ENCODE measurements at regions not wholly inside any gene's neighbourhood (a gene's known extent, or its start where the extent isn't known, plus 50 kb on each side); places are given as distances from the start of the nearest gene placed in this dataset.
"Not testable (repeated sequence)": the region's sequence is repeated elsewhere in the genome, so short reads cannot be mapped to it uniquely, and the experiment has no call there.

DNA sequence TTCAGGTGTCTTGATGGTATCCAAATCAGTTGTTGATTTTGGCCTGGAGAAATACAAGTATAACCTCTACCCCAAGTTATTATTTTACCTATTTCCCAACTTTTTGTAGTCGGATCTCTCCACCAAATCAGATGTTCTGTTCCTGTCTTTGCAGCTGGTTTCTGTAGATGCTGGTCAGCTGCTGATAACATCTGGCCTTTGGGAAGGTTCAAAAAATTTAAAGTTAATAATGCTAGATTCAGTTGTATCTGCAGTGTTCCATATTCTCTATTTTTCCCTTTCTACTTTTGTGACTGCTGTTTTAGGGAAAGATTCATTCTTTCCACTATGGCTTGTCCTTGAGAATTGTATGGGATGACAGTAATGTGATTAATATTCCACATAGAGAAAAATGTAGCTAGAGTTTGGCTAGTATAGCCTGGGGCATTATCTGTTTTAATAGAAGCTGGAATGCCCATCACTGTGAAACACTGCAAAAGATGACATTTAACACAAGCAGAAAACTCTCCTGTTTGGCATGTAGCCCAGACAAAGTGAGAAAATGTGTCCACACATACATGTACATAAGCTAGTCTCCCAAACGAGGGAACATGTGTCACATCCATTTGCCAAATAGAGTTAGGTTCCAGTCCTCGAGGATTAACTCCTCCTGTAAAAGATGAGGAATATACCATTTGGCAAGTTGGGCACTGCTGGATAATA is 99.2 kb downstream of the ZNF100 start:
- H3K4me1 ChIP-seq (ENCODE audit: control insufficient read depth, insufficient read depth, low read length); H3K27me3 ChIP-seq (ENCODE audit: control insufficient read depth in 1 of 2, insufficient read depth in 2 of 2, low read length in 2 of 2); H3K4me3 ChIP-seq (ENCODE audit: low read length in 2 of 2); H3K9ac ChIP-seq (ENCODE audit: low read length in 2 of 2); H3K9me3 ChIP-seq (ENCODE audit: control insufficient read depth in 2 of 2, low read length in 2 of 2); H3K27ac ChIP-seq (ENCODE audit: low read length); H3K36me3 ChIP-seq (ENCODE audit: control insufficient read depth in 2 of 2, insufficient read depth in 2 of 2, low read length in 2 of 2): not testable (repeated sequence)

DNA sequence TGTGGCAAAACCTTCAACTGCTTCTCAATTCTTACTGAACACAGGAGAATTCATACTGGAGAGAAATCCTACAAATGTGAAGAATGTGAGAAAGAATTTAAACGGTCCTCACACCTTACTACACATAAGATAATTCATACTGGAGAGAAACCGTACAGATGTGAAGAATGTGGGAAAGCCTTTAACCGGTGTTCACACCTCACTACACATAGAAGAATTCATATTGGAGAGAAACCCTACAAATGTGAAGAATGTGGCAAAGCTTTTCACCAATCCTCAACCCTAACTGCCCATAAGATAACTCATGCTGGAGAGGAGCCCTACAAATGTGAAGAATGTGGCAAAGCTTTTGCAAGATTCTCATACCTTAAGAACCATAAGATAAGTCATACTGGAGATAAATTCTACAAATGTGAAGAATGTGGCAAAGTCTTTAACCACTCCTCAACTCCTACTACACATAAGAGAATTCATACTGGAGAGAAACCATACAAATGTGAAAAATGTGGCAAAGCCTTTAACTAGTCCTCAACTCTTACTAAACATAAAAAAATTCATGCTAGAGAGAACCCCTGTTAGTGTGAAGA is 111.7 kb downstream of the ZNF100 start:
- no peak overlapping the region for H3K9ac ChIP-seq (ENCODE audit: low read length in 2 of 2)
- H3K27me3 ChIP-seq (ENCODE audit: control insufficient read depth in 1 of 2, insufficient read depth in 2 of 2, low read length in 2 of 2) = no peaks in the 10 kb centered on the region
- no peak overlapping the region for H3K27ac ChIP-seq (ENCODE audit: low read length)
- H3K4me1 ChIP-seq (ENCODE audit: control insufficient read depth, insufficient read depth, low read length) = no peaks in the 10 kb centered on the region
- no peaks in the 10 kb centered on the region for H3K36me3 ChIP-seq (ENCODE audit: control insufficient read depth in 2 of 2, insufficient read depth in 2 of 2, low read length in 2 of 2)
- H3K9me3 ChIP-seq (ENCODE audit: control insufficient read depth in 2 of 2, low read length in 2 of 2) = no peaks in the 10 kb centered on the region
- no peak overlapping the region for H3K4me3 ChIP-seq (ENCODE audit: low read length in 2 of 2)

DNA sequence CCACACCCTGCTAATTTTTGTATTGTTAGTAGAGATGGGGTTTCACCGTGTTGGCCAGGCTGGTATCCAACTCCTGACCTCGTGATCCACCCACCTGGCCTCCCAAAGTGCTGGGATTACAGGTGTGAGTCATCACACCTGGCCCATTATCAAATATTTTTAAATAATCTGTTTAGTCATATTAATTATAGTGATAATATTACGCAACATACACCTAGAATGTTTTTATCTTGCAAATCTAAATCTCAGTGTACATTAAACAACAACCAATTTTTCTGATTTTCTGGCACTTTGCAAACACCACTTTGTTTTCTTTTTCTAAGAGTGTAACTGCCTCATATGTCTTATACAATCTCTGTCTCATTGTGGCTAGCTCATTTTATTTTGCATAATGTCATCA is 115.9 kb downstream of the ZNF100 start:
- not testable (repeated sequence) for H3K4me1 ChIP-seq (ENCODE audit: control insufficient read depth, insufficient read depth, low read length); H3K27ac ChIP-seq (ENCODE audit: low read length); H3K4me3 ChIP-seq (ENCODE audit: low read length in 2 of 2); H3K9ac ChIP-seq (ENCODE audit: low read length in 2 of 2); H3K36me3 ChIP-seq (ENCODE audit: control insufficient read depth in 2 of 2, insufficient read depth in 2 of 2, low read length in 2 of 2); H3K9me3 ChIP-seq (ENCODE audit: control insufficient read depth in 2 of 2, low read length in 2 of 2); H3K27me3 ChIP-seq (ENCODE audit: control insufficient read depth in 1 of 2, insufficient read depth in 2 of 2, low read length in 2 of 2)

DNA sequence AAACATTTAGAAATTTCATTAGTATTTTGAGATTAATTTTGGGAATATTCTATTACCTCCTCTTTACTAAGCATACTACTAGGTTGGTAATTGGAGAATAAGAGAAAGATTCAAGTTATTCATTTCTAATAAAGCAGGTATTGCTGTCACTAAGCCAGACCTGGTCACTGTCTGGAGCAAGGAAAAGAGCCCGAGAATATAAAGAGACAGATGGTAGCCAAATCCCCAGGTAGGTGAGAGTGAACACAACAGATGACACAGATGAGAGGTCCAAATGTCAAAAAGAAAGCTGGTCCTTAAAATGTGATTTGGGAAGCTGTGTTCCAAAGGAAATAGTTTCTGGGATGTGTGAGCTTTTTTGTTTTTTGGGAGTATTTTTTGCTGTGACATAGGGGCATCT is 128.6 kb downstream of the ZNF100 start:
- no peaks in the 10 kb centered on the region for H3K36me3 ChIP-seq (ENCODE audit: control insufficient read depth in 2 of 2, insufficient read depth in 2 of 2, low read length in 2 of 2)
- H3K4me1 ChIP-seq (ENCODE audit: control insufficient read depth, insufficient read depth, low read length) = no peaks in the 10 kb centered on the region
- H3K9ac ChIP-seq (ENCODE audit: low read length in 2 of 2) = no peak overlapping the region
- no peak overlapping the region for H3K27ac ChIP-seq (ENCODE audit: low read length)
- no peaks in the 10 kb centered on the region for H3K9me3 ChIP-seq (ENCODE audit: control insufficient read depth in 2 of 2, low read length in 2 of 2)
- no peaks in the 10 kb centered on the region for H3K27me3 ChIP-seq (ENCODE audit: control insufficient read depth in 1 of 2, insufficient read depth in 2 of 2, low read length in 2 of 2)
- H3K4me3 ChIP-seq (ENCODE audit: low read length in 2 of 2) = no peak overlapping the region

DNA sequence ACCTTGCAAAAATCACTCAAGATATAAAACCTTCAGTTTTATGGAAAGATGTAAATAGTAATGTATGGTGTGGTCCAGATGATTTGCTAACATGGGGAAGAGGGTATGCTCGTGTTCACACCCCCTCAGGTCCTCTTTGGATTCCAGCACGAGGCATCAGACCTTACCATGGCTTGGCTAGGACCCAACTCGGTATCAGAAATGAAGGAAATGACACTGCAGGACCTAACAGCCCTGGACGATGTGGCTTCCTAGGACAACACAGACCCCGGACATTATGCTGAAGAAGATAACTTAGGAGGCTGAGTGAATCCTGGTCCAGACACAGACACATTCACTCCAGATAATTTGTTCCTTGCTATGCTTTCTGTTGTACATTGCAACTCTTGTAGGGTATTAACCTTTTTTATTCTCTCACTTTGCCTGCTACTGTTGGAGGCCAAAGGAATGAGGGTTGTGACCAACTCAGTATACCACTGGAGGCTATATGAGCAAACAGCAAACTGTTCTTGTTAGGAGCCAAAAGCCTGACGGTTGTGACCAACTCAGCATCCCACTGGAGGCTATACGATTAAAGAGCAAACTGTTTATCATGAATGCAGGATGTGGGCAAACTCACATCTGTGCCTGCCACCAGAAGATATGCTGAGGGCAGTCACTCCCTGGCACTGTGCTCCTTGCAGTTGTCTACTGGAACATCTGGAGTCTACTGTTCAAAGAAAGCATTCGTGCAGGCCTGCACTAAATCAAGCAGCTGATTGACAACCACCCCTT is 121.7 kb downstream of the ZNF429 start:
- no peak overlapping the region for H3K27ac ChIP-seq (ENCODE audit: low read length)
- no peaks in the 10 kb centered on the region for H3K27me3 ChIP-seq (ENCODE audit: control insufficient read depth in 1 of 2, insufficient read depth in 2 of 2, low read length in 2 of 2)
- no peaks in the 10 kb centered on the region for H3K9me3 ChIP-seq (ENCODE audit: control insufficient read depth in 2 of 2, low read length in 2 of 2)
- no peak overlapping the region for H3K9ac ChIP-seq (ENCODE audit: low read length in 2 of 2)
- H3K4me3 ChIP-seq (ENCODE audit: low read length in 2 of 2) = no peak overlapping the region
- H3K4me1 ChIP-seq (ENCODE audit: control insufficient read depth, insufficient read depth, low read length) = no peaks in the 10 kb centered on the region
- no peaks in the 10 kb centered on the region for H3K36me3 ChIP-seq (ENCODE audit: control insufficient read depth in 2 of 2, insufficient read depth in 2 of 2, low read length in 2 of 2)

DNA sequence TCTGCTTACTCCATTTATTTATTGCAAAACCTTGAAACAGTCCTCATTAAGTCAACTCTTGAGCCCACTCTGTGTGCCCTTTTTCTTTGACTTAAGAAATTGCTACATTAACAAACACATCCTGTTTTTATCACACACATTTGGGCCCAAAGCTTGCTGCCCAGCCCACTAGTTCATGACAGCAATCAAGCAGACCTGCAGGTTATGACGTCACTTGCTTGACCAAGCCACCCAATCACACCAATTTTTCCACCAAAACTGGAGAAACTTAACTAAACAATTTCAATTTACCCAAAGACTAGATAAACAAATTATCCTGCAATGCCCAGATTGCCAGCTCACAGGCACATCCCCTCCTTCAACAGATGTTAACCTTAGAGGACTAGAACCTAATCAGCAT is 120.7 kb downstream of the ZNF429 start:
- Histone ChIP-seq H3K36me3 (ENCODE audit: control insufficient read depth in 2 of 2, insufficient read depth in 2 of 2, low read length in 2 of 2) (no peaks in the 10 kb centered on the region), H3K27me3 (ENCODE audit: control insufficient read depth in 1 of 2, insufficient read depth in 2 of 2, low read length in 2 of 2) (no peaks in the 10 kb centered on the region), H3K4me3 (ENCODE audit: low read length in 2 of 2) (no peak overlapping the region), H3K27ac (ENCODE audit: low read length) (no peak overlapping the region), H3K4me1 (ENCODE audit: control insufficient read depth, insufficient read depth, low read length) (no peaks in the 10 kb centered on the region), H3K9me3 (ENCODE audit: control insufficient read depth in 2 of 2, low read length in 2 of 2) (no peaks in the 10 kb centered on the region), H3K9ac (ENCODE audit: low read length in 2 of 2) (no peak overlapping the region)

DNA sequence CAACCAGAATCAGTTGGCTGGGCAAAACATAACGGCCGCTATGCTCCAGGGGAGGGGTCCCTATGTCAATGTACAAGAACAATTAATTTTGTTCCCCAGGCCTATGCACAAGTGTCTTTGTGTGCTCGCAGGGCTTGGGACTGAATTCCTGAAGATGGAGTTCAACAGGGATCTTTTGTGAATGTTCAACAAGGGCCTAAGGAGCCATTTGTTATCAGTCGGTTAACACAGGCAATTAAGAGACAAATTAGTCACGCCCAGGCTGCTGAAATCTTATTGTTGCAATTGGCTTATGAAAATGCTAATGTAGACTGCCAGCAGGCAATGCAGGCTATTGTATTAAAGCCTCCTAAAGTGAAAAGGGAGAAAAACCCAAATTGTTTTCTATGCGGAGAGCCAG is 117.5 kb downstream of the ZNF429 start:
- H3K4me1 ChIP-seq (ENCODE audit: control insufficient read depth, insufficient read depth, low read length) = no peaks in the 10 kb centered on the region
- no peak overlapping the region for H3K4me3 ChIP-seq (ENCODE audit: low read length in 2 of 2)
- no peak overlapping the region for H3K9ac ChIP-seq (ENCODE audit: low read length in 2 of 2)
- no peaks in the 10 kb centered on the region for H3K36me3 ChIP-seq (ENCODE audit: control insufficient read depth in 2 of 2, insufficient read depth in 2 of 2, low read length in 2 of 2)
- H3K27me3 ChIP-seq (ENCODE audit: control insufficient read depth in 1 of 2, insufficient read depth in 2 of 2, low read length in 2 of 2) = no peaks in the 10 kb centered on the region
- H3K9me3 ChIP-seq (ENCODE audit: control insufficient read depth in 2 of 2, low read length in 2 of 2) = no peaks in the 10 kb centered on the region
- H3K27ac ChIP-seq (ENCODE audit: low read length) = no peak overlapping the region

DNA sequence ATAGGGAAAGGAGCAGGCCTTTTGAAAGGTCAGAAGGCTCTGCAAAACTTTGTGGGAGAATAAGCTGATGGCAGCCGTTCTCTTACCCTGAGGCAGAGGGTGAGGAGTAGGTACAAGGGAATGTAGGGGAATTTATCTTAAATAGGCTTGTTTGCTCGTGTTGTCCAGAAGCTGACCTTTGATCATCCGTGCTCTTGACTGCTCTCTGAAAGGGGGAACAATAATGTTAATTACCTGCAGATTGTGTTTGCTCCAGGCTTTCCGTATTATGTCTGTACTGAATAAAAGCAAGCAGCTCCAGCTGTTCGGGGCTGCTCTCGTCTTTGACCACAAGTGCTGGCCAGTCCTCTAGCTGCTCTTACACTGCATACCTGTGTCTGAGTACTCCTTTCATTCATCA is 116.3 kb downstream of the ZNF429 start:
- H3K36me3 ChIP-seq (ENCODE audit: control insufficient read depth in 2 of 2, insufficient read depth in 2 of 2, low read length in 2 of 2) = no peaks in the 10 kb centered on the region
- H3K9ac ChIP-seq (ENCODE audit: low read length in 2 of 2) = no peak overlapping the region
- H3K27me3 ChIP-seq (ENCODE audit: control insufficient read depth in 1 of 2, insufficient read depth in 2 of 2, low read length in 2 of 2) = no peaks in the 10 kb centered on the region
- H3K4me3 ChIP-seq (ENCODE audit: low read length in 2 of 2) = no peak overlapping the region
- no peak overlapping the region for H3K27ac ChIP-seq (ENCODE audit: low read length)
- H3K9me3 ChIP-seq (ENCODE audit: control insufficient read depth in 2 of 2, low read length in 2 of 2) = no peaks in the 10 kb centered on the region
- no peaks in the 10 kb centered on the region for H3K4me1 ChIP-seq (ENCODE audit: control insufficient read depth, insufficient read depth, low read length)

DNA sequence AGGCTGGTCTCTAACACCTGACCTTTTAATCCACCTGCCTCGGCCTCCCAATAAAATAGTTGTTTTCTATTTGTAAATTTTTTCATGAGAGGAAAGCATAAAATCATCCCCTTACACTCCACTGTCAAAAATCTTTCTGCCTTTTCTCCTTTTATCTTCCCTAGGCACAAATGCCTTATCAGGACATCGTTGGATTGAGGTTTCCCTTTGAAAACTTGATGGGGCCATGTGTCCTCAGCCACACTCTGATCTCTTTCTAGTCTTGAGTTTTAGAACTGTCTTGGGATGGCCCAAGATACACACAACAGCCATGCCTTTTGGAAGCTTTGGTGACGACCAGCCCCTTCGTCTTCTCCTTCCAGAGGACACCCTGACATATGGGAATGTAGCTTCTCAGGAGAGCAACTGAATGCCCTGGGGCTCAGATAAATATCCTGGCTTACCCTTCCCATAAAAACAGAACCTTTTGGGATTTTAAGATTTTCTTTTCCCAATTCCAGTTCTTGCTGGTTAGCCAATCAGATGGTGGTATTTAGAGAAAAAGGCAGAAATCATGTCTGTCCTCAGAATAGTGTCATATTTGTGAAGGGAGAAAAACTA is 112.4 kb downstream of the ZNF429 start:
- Histone ChIP-seq H3K9me3 (ENCODE audit: control insufficient read depth in 2 of 2, low read length in 2 of 2) (no peaks in the 10 kb centered on the region), H3K36me3 (ENCODE audit: control insufficient read depth in 2 of 2, insufficient read depth in 2 of 2, low read length in 2 of 2) (no peaks in the 10 kb centered on the region), H3K27me3 (ENCODE audit: control insufficient read depth in 1 of 2, insufficient read depth in 2 of 2, low read length in 2 of 2) (no peaks in the 10 kb centered on the region), H3K4me3 (ENCODE audit: low read length in 2 of 2) (no peak overlapping the region), H3K27ac (ENCODE audit: low read length) (no peak overlapping the region), H3K9ac (ENCODE audit: low read length in 2 of 2) (no peak overlapping the region), H3K4me1 (ENCODE audit: control insufficient read depth, insufficient read depth, low read length) (no peaks in the 10 kb centered on the region)

DNA sequence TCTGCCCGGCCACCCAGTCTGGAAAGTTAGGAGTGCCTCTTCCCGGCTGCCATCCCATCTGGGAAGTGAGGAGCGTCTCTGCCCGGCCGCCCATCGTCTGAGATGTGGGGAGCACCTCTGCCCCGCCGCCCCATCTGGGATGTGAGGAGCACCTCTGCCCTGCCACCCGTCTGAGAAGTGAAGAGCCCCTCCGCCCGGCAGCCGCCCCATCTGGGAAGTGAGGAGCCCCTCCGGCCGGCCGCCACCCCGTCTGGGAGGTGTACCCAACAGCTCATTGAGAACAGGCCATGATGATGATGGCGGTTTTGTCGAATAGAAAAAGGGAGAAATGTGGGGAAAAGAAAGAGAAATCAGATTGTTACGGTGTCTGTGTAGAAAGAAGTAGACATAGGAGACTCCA is 109.4 kb downstream of the ZNF429 start:
- H3K9me3 ChIP-seq (ENCODE audit: control insufficient read depth in 2 of 2, low read length in 2 of 2); H3K27ac ChIP-seq (ENCODE audit: low read length); H3K4me1 ChIP-seq (ENCODE audit: control insufficient read depth, insufficient read depth, low read length); H3K9ac ChIP-seq (ENCODE audit: low read length in 2 of 2); H3K36me3 ChIP-seq (ENCODE audit: control insufficient read depth in 2 of 2, insufficient read depth in 2 of 2, low read length in 2 of 2); H3K27me3 ChIP-seq (ENCODE audit: control insufficient read depth in 1 of 2, insufficient read depth in 2 of 2, low read length in 2 of 2); H3K4me3 ChIP-seq (ENCODE audit: low read length in 2 of 2): not testable (repeated sequence)

DNA sequence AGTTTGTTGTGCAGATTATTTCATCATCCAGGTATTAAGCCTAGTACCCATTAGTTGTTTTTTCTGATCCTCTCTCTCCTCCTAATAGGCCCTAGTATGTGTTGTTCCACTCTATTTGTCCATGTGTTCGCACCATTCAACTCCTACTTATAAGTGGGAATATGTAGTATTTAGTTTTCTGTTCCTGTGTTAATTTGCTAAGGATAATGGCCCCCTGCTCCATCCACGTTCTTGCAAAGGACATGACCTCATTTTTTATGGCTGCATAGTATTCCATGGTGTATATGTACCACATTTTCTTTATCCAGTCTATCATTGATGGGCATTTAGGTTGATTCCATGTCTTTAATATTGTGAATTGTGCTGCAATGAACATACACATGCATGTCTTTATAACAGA is 107.8 kb downstream of the ZNF429 start:
- H3K27me3 ChIP-seq (ENCODE audit: control insufficient read depth in 1 of 2, insufficient read depth in 2 of 2, low read length in 2 of 2); H3K4me1 ChIP-seq (ENCODE audit: control insufficient read depth, insufficient read depth, low read length); H3K27ac ChIP-seq (ENCODE audit: low read length); H3K9me3 ChIP-seq (ENCODE audit: control insufficient read depth in 2 of 2, low read length in 2 of 2); H3K36me3 ChIP-seq (ENCODE audit: control insufficient read depth in 2 of 2, insufficient read depth in 2 of 2, low read length in 2 of 2); H3K9ac ChIP-seq (ENCODE audit: low read length in 2 of 2); H3K4me3 ChIP-seq (ENCODE audit: low read length in 2 of 2): not testable (repeated sequence)

All from stomach smooth muscle (tissue), 2 donors.